ENCODE measurements at regions not wholly inside any gene's neighbourhood (a gene's known extent, or its start where the extent isn't known, plus 50 kb on each side); places are given as distances from the start of the nearest gene placed in this dataset.

GRCh38 chr4:183831026-183831446, 74.1 kb upstream of the STOX2 start:
- TF ChIP-seq CTCF (IDR thresholded peaks at IDR 0.05; ENCODE audit: insufficient read depth, low read length, poor library complexity, severe bottlenecking) (no peak), EZH2phosphoT487 (conservative IDR thresholded peaks at IDR 0.05; ENCODE audit: low read length) (no peak)
